A673 (cell line): ENCODE measurements at regions not wholly inside any gene's neighbourhood (a gene's known extent, or its start where the extent isn't known, plus 50 kb on each side); places are given as distances from the start of the nearest gene placed in this dataset.

Source experiments
- CTCF ChIP-seq: fragments of 300-800, 200-600 bp; sonication (generic); conservative IDR thresholded peaks from 2 replicates; pipeline ENCODE4 v1.5.1; 2017; ENCODE audit warnings: low read depth, mild to moderate bottlenecking, antibody characterized with exemption, low read length, moderate library complexity, mixed read lengths
- EZH2 ChIP-seq: fragments of 200-600 bp; sonication (generic); IDR thresholded peaks from 2 replicates; pipeline ENCODE4 v1.6.1; 2017; ENCODE audit warnings: borderline replicate concordance, low read depth, mild to moderate bottlenecking, mixed read lengths, antibody characterized with exemption, low read length; ENCODE audit not compliant: poor library complexity, severe bottlenecking

GRCh38 chr14:100392356-100392755 lies 69.2 kb downstream of the SLC25A47 start:
- TF ChIP-seq CTCF (no peak), EZH2 (no peak)
